Lower leg skin (tissue), 3 donors: ENCODE measurements at regions not wholly inside any gene's neighbourhood (a gene's known extent, or its start where the extent isn't known, plus 50 kb on each side); places are given as distances from the start of the nearest gene placed in this dataset.

ENCODE experiments used
- POLR2A ChIP-seq, 2 donors: fragments of 450-650 bp; IDR thresholded peaks; one replicate each; pipeline ENCODE4 v1.6.1; 2016 to 2017; ENCODE audit warnings: antibody characterized with exemption in 2 of 2, mild to moderate bottlenecking in 1 of 2, moderate library complexity in 1 of 2
- TF ChIP-seq, protein P1 (sequence below), 3 donors: fragments of 450-650 bp; IDR thresholded peaks; one replicate each; pipeline ENCODE4 v1.5.1; 2016; ENCODE audit warnings: antibody characterized with exemption in 3 of 3, mild to moderate bottlenecking in 3 of 3, moderate library complexity in 2 of 3

DNA sequence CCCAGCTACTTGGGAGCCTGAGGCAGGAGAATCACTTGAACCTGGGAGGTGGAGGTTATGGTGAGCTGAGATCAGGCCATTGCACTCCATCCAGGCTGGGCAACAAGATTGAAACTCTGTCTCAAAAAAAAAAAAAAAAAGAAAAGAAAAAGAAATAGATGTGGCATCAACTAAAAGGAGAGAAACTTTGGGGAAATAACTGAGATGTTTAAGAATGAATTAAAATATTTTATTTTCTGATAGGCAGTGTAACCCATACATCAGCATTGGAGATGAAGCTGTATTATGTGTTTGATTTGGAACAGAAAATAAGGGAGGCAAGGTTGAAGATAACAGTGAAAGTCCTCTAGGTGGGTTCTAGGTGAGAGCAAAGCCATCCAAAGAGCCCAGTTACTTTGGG is 110.7 kb upstream of the HNRNPA3 start:
- TF ChIP-seq, protein P1, sequence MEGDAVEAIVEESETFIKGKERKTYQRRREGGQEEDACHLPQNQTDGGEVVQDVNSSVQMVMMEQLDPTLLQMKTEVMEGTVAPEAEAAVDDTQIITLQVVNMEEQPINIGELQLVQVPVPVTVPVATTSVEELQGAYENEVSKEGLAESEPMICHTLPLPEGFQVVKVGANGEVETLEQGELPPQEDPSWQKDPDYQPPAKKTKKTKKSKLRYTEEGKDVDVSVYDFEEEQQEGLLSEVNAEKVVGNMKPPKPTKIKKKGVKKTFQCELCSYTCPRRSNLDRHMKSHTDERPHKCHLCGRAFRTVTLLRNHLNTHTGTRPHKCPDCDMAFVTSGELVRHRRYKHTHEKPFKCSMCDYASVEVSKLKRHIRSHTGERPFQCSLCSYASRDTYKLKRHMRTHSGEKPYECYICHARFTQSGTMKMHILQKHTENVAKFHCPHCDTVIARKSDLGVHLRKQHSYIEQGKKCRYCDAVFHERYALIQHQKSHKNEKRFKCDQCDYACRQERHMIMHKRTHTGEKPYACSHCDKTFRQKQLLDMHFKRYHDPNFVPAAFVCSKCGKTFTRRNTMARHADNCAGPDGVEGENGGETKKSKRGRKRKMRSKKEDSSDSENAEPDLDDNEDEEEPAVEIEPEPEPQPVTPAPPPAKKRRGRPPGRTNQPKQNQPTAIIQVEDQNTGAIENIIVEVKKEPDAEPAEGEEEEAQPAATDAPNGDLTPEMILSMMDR (IDR thresholded peaks at IDR 0.05): no peak
- TF ChIP-seq POLR2A (IDR thresholded peaks at IDR 0.05): no peak
